Kidney tubule cell (primary cell): ENCODE measurements at regions not wholly inside any gene's neighbourhood (a gene's known extent, or its start where the extent isn't known, plus 50 kb on each side); places are given as distances from the start of the nearest gene placed in this dataset.
A peak's percentile ranks its signal among the peaks of the same experiment; 100 is the strongest.
"Not testable (repeated sequence)": the region's sequence is repeated elsewhere in the genome, so short reads cannot be mapped to it uniquely, and the experiment has no call there.

ENCODE experiments used
- DNase-seq: peaks from one replicate; pipeline ENCODE4 v3.0.0-alpha.2; 2018; ENCODE audit warnings: low spot score

- no peak for DNase-seq
Observed at GRCh38 chr4:62531264-62531663, 1331.1 kb downstream of the ADGRL3 start.

GRCh38 chr4:62528874-62529273 is 1328.7 kb downstream of the ADGRL3 start:
- DNase-seq: no peak

- DNase-seq: no peak
Observed at GRCh38 chr4:62526671-62527070, 1326.5 kb downstream of the ADGRL3 start.

GRCh38 chr4:62523256-62523655 is 1323.1 kb downstream of the ADGRL3 start:
- DNase-seq: no peak

GRCh38 chr4:62522273-62522672 is 1322.1 kb downstream of the ADGRL3 start:
- no peak for DNase-seq

GRCh38 chr4:62517716-62518115 is 1317.6 kb downstream of the ADGRL3 start:
- no peak for DNase-seq

GRCh38 chr4:62513306-62513705 is 1313.2 kb downstream of the ADGRL3 start:
- DNase-seq: no peak

GRCh38 chr4:62512271-62512670 is 1312.1 kb downstream of the ADGRL3 start:
- no peak for DNase-seq

- no peak for DNase-seq
Observed at GRCh38 chr4:62510228-62510627, 1310.1 kb downstream of the ADGRL3 start.

GRCh38 chr4:62500296-62500695 is 1300.2 kb downstream of the ADGRL3 start:
- no peak for DNase-seq

- peak; percentile 40 for DNase-seq
Observed at GRCh38 chr4:62495032-62495431, 1294.9 kb downstream of the ADGRL3 start.

- not testable (repeated sequence) for DNase-seq
Observed at GRCh38 chr4:62491756-62492155, 1291.6 kb downstream of the ADGRL3 start.

- peak; percentile 14 for DNase-seq
Observed at GRCh38 chr4:62490635-62491034, 1290.5 kb downstream of the ADGRL3 start.

GRCh38 chr4:62487016-62487415 is 1286.9 kb downstream of the ADGRL3 start:
- DNase-seq: peak; percentile 1

- DNase-seq: no peak
Observed at GRCh38 chr4:62484357-62484756, 1284.2 kb downstream of the ADGRL3 start.

GRCh38 chr4:62482355-62482754 is 1282.2 kb downstream of the ADGRL3 start:
- DNase-seq: no peak

- no peak for DNase-seq
Observed at GRCh38 chr4:62475596-62475995, 1275.5 kb downstream of the ADGRL3 start.

GRCh38 chr4:62474802-62475201 is 1274.7 kb downstream of the ADGRL3 start:
- DNase-seq: no peak

- no peak for DNase-seq
Observed at GRCh38 chr4:62471021-62471420, 1270.9 kb downstream of the ADGRL3 start.

- DNase-seq: no peak
Observed at GRCh38 chr4:62470421-62470983, 1270.4 kb downstream of the ADGRL3 start.

GRCh38 chr4:62470020-62470419 is 1269.9 kb downstream of the ADGRL3 start:
- no peak for DNase-seq

- DNase-seq: no peak
Observed at GRCh38 chr4:62461961-62462360, 1261.8 kb downstream of the ADGRL3 start.

- DNase-seq: no peak
Observed at GRCh38 chr4:62460329-62460728, 1260.2 kb downstream of the ADGRL3 start.

- DNase-seq: no peak
Observed at GRCh38 chr4:62457356-62457755, 1257.2 kb downstream of the ADGRL3 start.

GRCh38 chr4:62455871-62456270 is 1255.7 kb downstream of the ADGRL3 start:
- no peak for DNase-seq
